ENCODE measurements at regions not wholly inside any gene's neighbourhood (a gene's known extent, or its start where the extent isn't known, plus 50 kb on each side); places are given as distances from the start of the nearest gene placed in this dataset.

DNA sequence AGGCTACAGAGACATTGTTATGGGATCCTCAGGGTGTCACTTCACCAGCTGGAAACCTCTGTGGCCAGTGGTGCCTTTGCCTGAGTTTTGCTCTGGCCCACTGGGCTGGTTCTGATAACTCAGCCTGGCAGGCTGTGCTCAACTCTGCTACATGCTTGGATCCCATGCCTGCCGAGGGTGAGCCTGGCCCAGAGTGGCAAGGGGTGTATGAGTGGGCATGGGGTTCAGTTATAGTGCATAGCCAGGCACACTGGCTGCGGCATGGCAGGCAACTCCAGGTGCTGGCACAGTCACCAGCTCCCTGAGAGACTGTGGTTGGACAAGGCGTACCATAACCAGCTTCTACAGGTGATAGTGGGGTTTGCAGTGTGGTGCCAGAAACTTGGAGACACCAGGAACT lies 107.0 kb upstream of the PCDH15 start:
- no peak overlapping the region for H3K4me3 Mint-ChIP-seq
- peaks cover 9% of the 10 kb centered on the region for H3K4me1 Mint-ChIP-seq
- H3K9me3 Mint-ChIP-seq, result peaks cover 17% of the 10 kb centered on the region
- H3K36me3 Mint-ChIP-seq, result no peaks in the 10 kb centered on the region
- no peak for TF ChIP-seq CTCF (IDR thresholded peaks at IDR 0.05; ENCODE audit: unreplicated experiment)
- no peak overlapping the region for H3K27ac Mint-ChIP-seq
- H3K27me3 Mint-ChIP-seq (ENCODE audit: low read depth), result no peaks in the 10 kb centered on the region
- no peak for DNase-seq (ENCODE audit: low spot score in 2 of 2, unreplicated experiment in 2 of 2)

DNA sequence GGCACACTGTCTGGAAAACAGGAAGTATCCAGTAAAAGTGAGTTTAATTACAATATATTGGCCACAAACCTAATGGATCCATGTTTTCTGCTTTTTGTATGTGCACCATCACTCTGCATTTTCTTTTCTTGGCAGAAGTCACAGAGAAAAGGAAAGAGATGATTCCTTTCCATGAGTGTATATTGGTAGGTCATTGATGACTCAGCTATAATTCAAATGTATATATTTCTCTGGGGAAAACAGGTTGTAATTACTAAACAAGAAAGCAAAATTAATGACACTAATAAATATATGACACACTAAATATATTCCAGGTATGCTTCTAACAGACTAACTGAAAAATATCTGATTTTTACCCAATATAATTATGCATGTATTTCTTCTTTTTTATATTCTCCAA lies 105.9 kb upstream of the PCDH15 start:
- no peak for TF ChIP-seq CTCF (IDR thresholded peaks at IDR 0.05; ENCODE audit: unreplicated experiment)
- no peaks in the 10 kb centered on the region for H3K36me3 Mint-ChIP-seq
- H3K27ac Mint-ChIP-seq, result no peak overlapping the region
- H3K9me3 Mint-ChIP-seq, result peaks cover 8% of the 10 kb centered on the region
- H3K27me3 Mint-ChIP-seq (ENCODE audit: low read depth), result no peaks in the 10 kb centered on the region
- DNase-seq (ENCODE audit: low spot score in 2 of 2, unreplicated experiment in 2 of 2), result no peak
- H3K4me1 Mint-ChIP-seq, result peaks cover 9% of the 10 kb centered on the region
- H3K4me3 Mint-ChIP-seq, result no peak overlapping the region

DNA sequence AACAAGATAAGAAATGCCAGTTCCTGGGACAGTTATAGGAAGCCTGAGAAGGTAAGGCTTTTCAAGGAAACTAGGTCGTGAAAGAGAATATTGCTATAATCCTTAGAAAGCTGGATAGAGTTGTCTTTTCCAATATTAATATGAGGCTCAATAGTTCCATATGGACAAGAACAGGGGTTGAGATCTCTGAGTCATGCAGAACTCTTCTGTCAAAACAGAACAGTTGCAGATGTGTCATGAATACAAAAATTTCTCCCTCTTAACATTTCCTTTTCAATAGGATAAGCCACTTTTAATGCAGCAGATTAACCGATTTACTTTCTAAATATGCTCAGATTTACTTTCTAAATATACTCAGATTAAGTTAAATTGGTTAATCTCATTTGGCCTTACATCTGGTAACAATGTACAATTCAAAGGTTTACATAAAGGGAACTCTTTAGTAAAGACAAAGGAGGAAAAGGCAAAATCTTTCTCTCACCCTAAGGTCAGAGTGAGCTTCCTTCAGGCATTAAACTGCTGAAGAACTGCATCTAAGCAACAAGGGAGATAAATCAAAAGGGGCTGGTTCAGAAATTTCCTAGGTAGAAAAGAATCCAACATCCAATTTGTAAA lies 104.7 kb upstream of the PCDH15 start:
- DNase-seq (ENCODE audit: low spot score in 2 of 2, unreplicated experiment in 2 of 2), result no peak
- H3K36me3 Mint-ChIP-seq, result no peaks in the 10 kb centered on the region
- H3K9me3 Mint-ChIP-seq, result peaks cover 5% of the 10 kb centered on the region
- H3K4me3 Mint-ChIP-seq, result no peak overlapping the region
- H3K4me1 Mint-ChIP-seq, result peaks cover 9% of the 10 kb centered on the region
- no peaks in the 10 kb centered on the region for H3K27me3 Mint-ChIP-seq (ENCODE audit: low read depth)
- H3K27ac Mint-ChIP-seq, result no peak overlapping the region
- TF ChIP-seq CTCF (IDR thresholded peaks at IDR 0.05; ENCODE audit: unreplicated experiment), result no peak

DNA sequence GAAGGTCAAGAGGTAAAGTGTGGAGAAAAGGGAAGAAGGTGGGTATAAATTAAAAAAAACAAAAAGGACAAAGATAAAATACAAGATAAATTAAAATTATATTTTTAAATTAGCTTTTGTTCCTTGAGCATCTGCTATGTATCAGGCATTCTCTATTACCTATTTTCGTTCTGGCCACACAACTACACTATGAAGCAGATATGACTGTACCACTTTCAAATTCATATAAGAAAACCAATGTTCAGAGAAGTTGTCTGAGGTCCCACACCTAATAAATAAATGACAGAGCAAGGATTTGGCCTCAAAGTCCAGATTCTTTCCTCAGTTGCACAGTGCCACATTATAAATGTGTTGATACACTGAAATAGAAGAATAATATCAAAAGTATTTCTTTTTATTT lies 103.8 kb upstream of the PCDH15 start:
- Mint-ChIP-seq H3K27me3 (ENCODE audit: low read depth) (no peaks in the 10 kb centered on the region), H3K27ac (no peak overlapping the region), H3K4me3 (no peak overlapping the region), H3K9me3 (no peaks in the 10 kb centered on the region), H3K36me3 (no peaks in the 10 kb centered on the region), H3K4me1 (peaks cover 9% of the 10 kb centered on the region)
- no peak for DNase-seq (ENCODE audit: low spot score in 2 of 2, unreplicated experiment in 2 of 2)
- no peak for TF ChIP-seq CTCF (IDR thresholded peaks at IDR 0.05; ENCODE audit: unreplicated experiment)

DNA sequence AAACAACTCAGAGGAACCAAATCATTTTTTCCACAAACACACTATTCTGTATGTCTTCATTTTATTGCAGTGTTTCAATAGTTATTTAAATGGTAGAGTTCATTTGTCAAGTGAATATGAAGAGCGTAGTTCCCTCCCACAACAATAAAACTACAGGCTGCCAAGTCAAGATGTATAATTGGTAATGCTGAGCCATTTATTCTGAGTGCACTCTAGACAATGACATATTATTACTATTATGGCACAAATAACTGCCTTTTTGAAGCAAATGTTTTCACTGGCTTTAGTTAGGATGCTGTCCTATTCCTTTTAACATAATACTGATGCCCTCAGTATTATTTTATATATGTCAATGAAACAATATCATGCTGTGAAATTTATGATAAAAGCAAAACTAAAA lies 102.7 kb upstream of the PCDH15 start:
- no peak for DNase-seq (ENCODE audit: low spot score in 2 of 2, unreplicated experiment in 2 of 2)
- no peak for TF ChIP-seq CTCF (IDR thresholded peaks at IDR 0.05; ENCODE audit: unreplicated experiment)
- peaks cover 9% of the 10 kb centered on the region for H3K4me1 Mint-ChIP-seq
- H3K27me3 Mint-ChIP-seq (ENCODE audit: low read depth), result no peaks in the 10 kb centered on the region
- no peaks in the 10 kb centered on the region for H3K9me3 Mint-ChIP-seq
- no peak overlapping the region for H3K4me3 Mint-ChIP-seq
- no peak overlapping the region for H3K27ac Mint-ChIP-seq
- no peaks in the 10 kb centered on the region for H3K36me3 Mint-ChIP-seq

DNA sequence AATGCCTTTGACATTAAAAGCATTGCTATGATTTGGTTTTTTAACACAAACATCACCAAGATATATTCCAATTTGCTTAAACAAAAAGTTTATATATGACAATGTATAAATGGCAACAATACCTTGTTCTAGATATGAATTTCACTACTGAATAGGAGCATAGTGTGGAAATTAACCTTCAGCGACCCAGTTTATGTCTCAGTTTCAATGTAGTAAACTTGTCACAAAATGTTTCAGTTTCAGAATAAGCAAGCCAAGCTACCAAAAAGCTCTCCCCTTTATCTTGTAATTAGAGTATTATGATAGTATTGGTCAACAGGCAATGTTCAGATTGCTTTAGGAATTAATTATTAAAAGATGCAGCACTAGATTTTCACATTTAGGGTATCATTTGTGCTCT lies 99.6 kb upstream of the PCDH15 start:
- H3K27ac Mint-ChIP-seq, result no peak overlapping the region
- H3K4me1 Mint-ChIP-seq, result peaks cover 4% of the 10 kb centered on the region
- H3K4me3 Mint-ChIP-seq, result no peak overlapping the region
- TF ChIP-seq CTCF (IDR thresholded peaks at IDR 0.05; ENCODE audit: unreplicated experiment), result no peak
- no peak for DNase-seq (ENCODE audit: low spot score in 2 of 2, unreplicated experiment in 2 of 2)
- no peaks in the 10 kb centered on the region for H3K9me3 Mint-ChIP-seq
- no peaks in the 10 kb centered on the region for H3K27me3 Mint-ChIP-seq (ENCODE audit: low read depth)
- no peaks in the 10 kb centered on the region for H3K36me3 Mint-ChIP-seq
